ENCODE measurements at regions not wholly inside any gene's neighbourhood (a gene's known extent, or its start where the extent isn't known, plus 50 kb on each side); places are given as distances from the start of the nearest gene placed in this dataset.
A peak's percentile ranks its signal among the peaks of the same experiment; 100 is the strongest.

DNA sequence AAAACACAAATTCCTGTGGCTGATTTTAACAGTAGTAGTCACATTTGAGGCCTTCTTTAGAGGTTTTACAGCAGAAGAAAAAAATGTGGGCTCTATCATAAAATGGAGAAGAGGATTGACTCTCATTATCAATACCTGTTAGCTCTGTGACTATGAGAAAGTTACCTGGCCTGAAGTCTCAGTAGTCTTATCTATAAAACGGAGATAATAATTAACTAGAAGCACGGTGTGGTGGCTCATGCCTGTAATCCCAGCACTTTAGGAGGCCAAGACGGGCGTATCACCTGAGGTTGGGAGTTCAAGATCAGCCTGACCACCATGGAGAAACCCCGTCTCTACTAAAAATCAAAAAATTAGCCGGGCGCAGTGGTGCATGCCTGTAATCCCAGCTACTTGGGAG lies 90.4 kb upstream of the PLPPR4 start:
- CTCF ChIA-PET: no interaction called here
- Histone ChIP-seq H3K4me1 (replicated peaks; ENCODE audit: insufficient read depth) (peaks cover 10% of the 10 kb centered on the region; the same call in 1 of the 2 replicates), H3K36me3 (ENCODE audit: low read depth) (no peaks in the 10 kb centered on the region), H3K27ac (no peak overlapping the region), H4K20me1 (ENCODE audit: insufficient read depth) (no peaks in the 10 kb centered on the region), H3K9me3 (ENCODE audit: insufficient read depth, low read depth) (no peaks in the 10 kb centered on the region; the same call in 1 of the 2 replicates), H3K27me3 (ENCODE audit: insufficient read depth, low read depth) (no peaks in the 10 kb centered on the region), H3F3A (ENCODE audit: insufficient read depth, low read depth) (no peaks in the 10 kb centered on the region), H3K9me2 (ENCODE audit: insufficient read depth) (no peaks in the 10 kb centered on the region), H3K4me2 (no peak overlapping the region), H3K79me2 (ENCODE audit: low read depth) (no peaks in the 10 kb centered on the region), H2AFZ (no peak overlapping the region), H3K4me3 (no peak overlapping the region)
- no TSS peak for BruUV-seq (replicated peaks)
- no peak for DNase-seq
- no peak for TF ChIP-seq EZH2 (IDR thresholded peaks at IDR 0.05; ENCODE audit: low read depth)
- TF ChIP-seq, protein P1, sequence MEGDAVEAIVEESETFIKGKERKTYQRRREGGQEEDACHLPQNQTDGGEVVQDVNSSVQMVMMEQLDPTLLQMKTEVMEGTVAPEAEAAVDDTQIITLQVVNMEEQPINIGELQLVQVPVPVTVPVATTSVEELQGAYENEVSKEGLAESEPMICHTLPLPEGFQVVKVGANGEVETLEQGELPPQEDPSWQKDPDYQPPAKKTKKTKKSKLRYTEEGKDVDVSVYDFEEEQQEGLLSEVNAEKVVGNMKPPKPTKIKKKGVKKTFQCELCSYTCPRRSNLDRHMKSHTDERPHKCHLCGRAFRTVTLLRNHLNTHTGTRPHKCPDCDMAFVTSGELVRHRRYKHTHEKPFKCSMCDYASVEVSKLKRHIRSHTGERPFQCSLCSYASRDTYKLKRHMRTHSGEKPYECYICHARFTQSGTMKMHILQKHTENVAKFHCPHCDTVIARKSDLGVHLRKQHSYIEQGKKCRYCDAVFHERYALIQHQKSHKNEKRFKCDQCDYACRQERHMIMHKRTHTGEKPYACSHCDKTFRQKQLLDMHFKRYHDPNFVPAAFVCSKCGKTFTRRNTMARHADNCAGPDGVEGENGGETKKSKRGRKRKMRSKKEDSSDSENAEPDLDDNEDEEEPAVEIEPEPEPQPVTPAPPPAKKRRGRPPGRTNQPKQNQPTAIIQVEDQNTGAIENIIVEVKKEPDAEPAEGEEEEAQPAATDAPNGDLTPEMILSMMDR (conservative IDR thresholded peaks at IDR 0.05): no peak
- POLR2A ChIA-PET (ENCODE audit: unreplicated experiment): no interaction called here
- intact Hi-C loops (cut with micrococcal nuclease; ENCODE audit: unreplicated experiment): no loop called here

DNA sequence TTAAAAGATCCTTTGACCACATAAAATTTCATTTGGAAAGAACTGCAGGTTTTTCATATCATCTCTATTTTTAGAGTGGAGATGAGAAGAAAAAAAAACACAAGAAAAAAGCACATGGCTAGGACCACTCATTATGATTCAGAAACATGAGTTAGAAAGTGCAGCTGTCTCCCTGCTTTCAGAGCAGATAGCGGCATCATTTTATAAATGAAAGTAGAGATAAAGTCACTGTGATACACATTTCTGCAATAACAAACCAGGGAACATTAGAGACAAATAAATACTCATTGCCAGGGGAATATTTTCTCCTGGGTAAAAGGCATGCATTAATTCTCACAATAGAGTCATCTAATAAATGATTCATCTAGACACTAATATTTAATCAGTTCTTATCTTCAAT lies 87.5 kb upstream of the PLPPR4 start:
- POLR2A ChIA-PET (ENCODE audit: unreplicated experiment): no interaction called here
- CTCF ChIA-PET: no interaction called here
- no peaks in the 10 kb centered on the region for H3K36me3 ChIP-seq (ENCODE audit: low read depth)
- H3K79me2 ChIP-seq (ENCODE audit: low read depth): no peaks in the 10 kb centered on the region
- intact Hi-C loops (cut with micrococcal nuclease; ENCODE audit: unreplicated experiment): no loop called here
- H3K27me3 ChIP-seq (ENCODE audit: insufficient read depth, low read depth): no peaks in the 10 kb centered on the region
- TF ChIP-seq EZH2 (IDR thresholded peaks at IDR 0.05; ENCODE audit: low read depth): no peak
- TF ChIP-seq, protein P1 (conservative IDR thresholded peaks at IDR 0.05): no peak
- H2AFZ ChIP-seq: no peak overlapping the region
- H3K4me1 ChIP-seq (replicated peaks; ENCODE audit: insufficient read depth): no peaks in the 10 kb centered on the region
- H3K27ac ChIP-seq: no peak overlapping the region
- no peak overlapping the region for H3K4me3 ChIP-seq
- no peaks in the 10 kb centered on the region; the same call in 1 of the 2 replicates for H3K9me3 ChIP-seq (ENCODE audit: insufficient read depth, low read depth)
- H3K4me2 ChIP-seq: no peak overlapping the region
- BruUV-seq (replicated peaks): no TSS peak
- no peaks in the 10 kb centered on the region for H3F3A ChIP-seq (ENCODE audit: insufficient read depth, low read depth)
- no peaks in the 10 kb centered on the region for H4K20me1 ChIP-seq (ENCODE audit: insufficient read depth)
- DNase-seq: no peak
- no peaks in the 10 kb centered on the region for H3K9me2 ChIP-seq (ENCODE audit: insufficient read depth)

- TF ChIP-seq EZH2 (IDR thresholded peaks at IDR 0.05; ENCODE audit: low read depth): no peak
- TF ChIP-seq, protein P1 (conservative IDR thresholded peaks at IDR 0.05): peak; percentile 32; the same call in 1 of the 2 replicates
- POLR2A ChIA-PET (ENCODE audit: unreplicated experiment): no interaction called here
These were observed 86.8 kb upstream of the PLPPR4 start for GRCh38 chr1:99177465-99177864.

More at GRCh38 chr1:99177465-99177864, 86.8 kb upstream of the PLPPR4 start:
- Histone ChIP-seq H3K4me3 (no peak overlapping the region), H3K4me1 (replicated peaks; ENCODE audit: insufficient read depth) (no peaks in the 10 kb centered on the region), H3K27me3 (ENCODE audit: insufficient read depth, low read depth) (no peaks in the 10 kb centered on the region), H3K27ac (no peak overlapping the region), H3K9me2 (ENCODE audit: insufficient read depth) (no peaks in the 10 kb centered on the region), H3F3A (ENCODE audit: insufficient read depth, low read depth) (no peaks in the 10 kb centered on the region), H4K20me1 (ENCODE audit: insufficient read depth) (no peaks in the 10 kb centered on the region), H3K79me2 (ENCODE audit: low read depth) (no peaks in the 10 kb centered on the region), H3K9me3 (ENCODE audit: insufficient read depth, low read depth) (no peaks in the 10 kb centered on the region; the same call in 1 of the 2 replicates), H3K36me3 (ENCODE audit: low read depth) (no peaks in the 10 kb centered on the region), H3K4me2 (no peak overlapping the region), H2AFZ (no peak overlapping the region)
- CTCF ChIA-PET: no interaction called here
- no TSS peak for BruUV-seq (replicated peaks)
- DNase-seq: no peak
- intact Hi-C loops (cut with micrococcal nuclease; ENCODE audit: unreplicated experiment): no loop called here

All from PC-9 (cell line).